Medulla oblongata (tissue), 1 donor: ENCODE measurements at regions not wholly inside any gene's neighbourhood (a gene's known extent, or its start where the extent isn't known, plus 50 kb on each side); places are given as distances from the start of the nearest gene placed in this dataset.
"Not testable (repeated sequence)": the region's sequence is repeated elsewhere in the genome, so short reads cannot be mapped to it uniquely, and the experiment has no call there.

Experiments used
- DNase-seq: peaks from one replicate; pipeline ENCODE4 v3.0.0-alpha.2; 2015; ENCODE audit errors: extremely low spot score

DNA sequence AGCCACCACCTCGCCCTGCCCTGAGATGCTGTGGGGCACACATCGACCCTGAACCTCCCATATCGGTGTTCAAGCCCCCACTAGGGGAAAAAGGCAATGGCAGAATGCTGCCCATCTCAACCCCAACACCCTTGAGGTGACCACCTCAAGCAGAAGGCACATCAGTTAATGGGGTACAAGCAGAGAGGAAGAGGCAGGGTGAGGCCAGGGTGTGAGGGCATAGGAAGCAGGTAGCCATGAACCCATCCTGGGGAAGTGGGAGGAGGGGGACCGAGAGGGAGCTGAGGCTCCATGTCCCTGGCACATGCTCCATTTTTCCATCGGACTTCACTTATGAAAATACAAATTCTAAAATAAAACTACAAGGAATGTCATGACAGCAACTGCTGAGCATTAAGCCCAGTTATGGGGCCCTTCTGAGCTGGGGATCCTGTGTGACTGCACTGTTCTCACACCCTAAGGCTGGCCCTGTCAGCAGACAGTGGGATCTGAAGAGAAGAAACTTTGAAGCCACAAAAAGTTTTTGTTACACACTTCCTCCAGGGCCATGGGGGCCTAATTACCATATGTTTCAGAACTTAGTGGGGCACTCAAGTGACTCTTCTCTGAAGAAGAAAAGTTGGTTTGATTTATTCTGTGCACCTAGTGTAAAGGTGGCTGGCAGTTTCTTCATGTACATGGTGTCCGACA is 68.2 kb upstream of the FAM241A start:
- no peak for DNase-seq

- DNase-seq = no peak
Measured at GRCh38 chr4:112077743-112078142, 67.5 kb upstream of the FAM241A start.

DNA sequence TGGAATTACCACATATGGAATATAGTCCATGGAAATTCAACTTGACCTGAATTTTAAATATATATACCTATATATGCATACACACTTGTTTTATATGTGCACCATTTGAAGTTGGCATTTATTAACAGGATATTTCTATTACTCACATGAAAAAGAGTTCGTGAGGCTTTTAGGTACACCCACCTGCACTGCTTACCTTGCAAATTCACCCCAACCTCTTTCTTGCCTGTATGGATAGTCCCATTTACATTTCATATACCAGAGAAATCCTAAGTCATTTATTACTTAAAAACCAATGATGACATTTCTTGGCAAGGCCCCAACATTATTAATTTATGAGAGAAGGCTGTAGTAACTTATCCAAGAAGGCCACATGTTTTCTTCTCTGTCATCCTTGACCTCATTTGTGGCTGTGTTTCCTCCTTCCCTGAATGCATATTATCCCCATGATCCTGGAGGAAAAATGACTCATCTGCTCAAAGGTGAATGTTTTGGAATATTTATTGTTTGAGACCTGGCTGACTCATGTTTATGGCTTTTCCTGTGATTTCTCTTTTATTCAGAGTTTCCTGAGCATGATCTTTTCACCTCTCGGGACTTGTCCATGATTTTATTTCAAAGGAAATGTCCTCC is 62.2 kb upstream of the FAM241A start:
- DNase-seq = no peak

GRCh38 chr4:112083587-112084347 is 61.5 kb upstream of the FAM241A start:
- DNase-seq = no peak

GRCh38 chr4:112085156-112086035 is 59.9 kb upstream of the FAM241A start:
- DNase-seq = peak; percentile 32

DNA sequence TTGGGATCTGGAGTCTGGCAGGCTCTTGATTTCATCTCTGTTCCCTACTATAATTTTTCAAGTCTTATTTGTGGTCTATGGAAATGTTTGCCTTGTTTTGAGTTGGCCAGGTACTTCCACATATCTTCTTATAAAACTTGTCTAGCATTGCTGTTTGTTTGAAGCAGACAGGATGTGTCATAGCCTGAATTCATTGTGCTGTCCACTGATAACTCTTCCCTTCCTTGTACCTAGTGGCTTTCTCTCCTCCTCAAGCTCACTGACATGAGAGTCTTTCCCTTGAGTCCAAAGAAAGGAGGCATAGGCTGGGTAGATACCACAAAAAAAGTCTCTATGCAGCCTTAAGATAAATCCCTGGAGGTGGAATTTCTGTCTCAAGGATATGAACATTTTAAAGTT is 59.2 kb upstream of the FAM241A start:
- no peak for DNase-seq

- not testable (repeated sequence) for DNase-seq
Measured at GRCh38 chr4:112086661-112087060, 58.6 kb upstream of the FAM241A start.

DNA sequence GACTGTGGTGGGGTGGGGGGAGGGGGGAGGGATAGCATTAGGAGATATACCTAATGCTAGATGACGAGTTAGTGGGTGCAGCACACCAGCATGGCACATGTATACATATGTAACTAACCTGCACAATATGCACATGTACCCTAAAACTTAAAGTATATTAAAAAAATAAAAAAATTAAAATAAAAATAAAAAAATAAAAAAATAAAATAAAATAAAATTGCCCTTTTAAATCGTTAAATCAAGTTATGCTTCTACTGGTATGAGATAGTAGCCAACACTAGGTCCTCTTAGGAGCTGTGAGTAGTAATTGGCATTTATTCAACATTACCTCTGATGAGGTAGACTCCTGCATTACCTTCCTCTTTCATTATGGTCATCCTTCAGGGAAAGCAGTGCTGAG is 52.9 kb upstream of the FAM241A start:
- not testable (repeated sequence) for DNase-seq

GRCh38 chr4:112093636-112094202 is 51.5 kb upstream of the FAM241A start:
- DNase-seq = no peak

DNA sequence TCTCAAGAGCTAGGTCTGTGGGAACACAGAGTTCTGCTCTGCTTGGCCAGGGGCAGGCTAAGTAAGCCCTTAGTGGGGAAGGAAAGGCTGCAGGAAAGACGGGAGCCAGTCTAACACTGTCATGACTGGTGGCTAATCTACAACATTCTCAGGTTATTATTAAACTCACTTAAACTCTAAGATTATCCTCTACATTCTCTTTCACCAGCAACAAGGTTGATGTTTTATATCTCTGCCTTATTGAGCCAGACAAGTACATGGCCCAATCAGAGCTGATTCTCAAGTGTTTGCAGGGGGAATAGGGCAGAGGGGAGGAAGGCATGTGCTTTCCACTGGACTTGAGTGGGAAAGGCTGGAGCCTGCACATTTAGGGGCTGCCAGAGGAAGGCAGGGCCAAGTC is 50.9 kb upstream of the FAM241A start:
- DNase-seq = no peak
